Hepatocyte (in vitro differentiated cells): ENCODE measurements at regions not wholly inside any gene's neighbourhood (a gene's known extent, or its start where the extent isn't known, plus 50 kb on each side); places are given as distances from the start of the nearest gene placed in this dataset.

ENCODE experiments used
- CTCF ChIP-seq: fragments of 200-600 bp; sonication (generic); IDR thresholded peaks from 2 replicates; pipeline ENCODE4 v1.5.1; 2016; ENCODE audit warnings: antibody characterized with exemption, mild to moderate bottlenecking; ENCODE audit not compliant: poor library complexity
- EZH2 ChIP-seq: fragments of 200-600 bp; sonication (generic); IDR thresholded peaks from 2 replicates; pipeline ENCODE4 v1.6.1; 2016; ENCODE audit warnings: antibody characterized with exemption, mild to moderate bottlenecking, borderline replicate concordance
- EZH2phosphoT487 ChIP-seq: fragments of 200-600 bp; sonication (generic); IDR thresholded peaks from one replicate; pipeline ENCODE4 v1.6.1; 2018; ENCODE audit warnings: antibody characterized with exemption, mild to moderate bottlenecking, low read depth, moderate library complexity; ENCODE audit not compliant: unreplicated experiment, severe bottlenecking

- TF ChIP-seq CTCF (no peak), EZH2 (no peak), EZH2phosphoT487 (no peak)
These were observed 398.0 kb downstream of the PTPRU start for GRCh38 chr1:29634324-29634723.
